ENCODE measurements at regions not wholly inside any gene's neighbourhood (a gene's known extent, or its start where the extent isn't known, plus 50 kb on each side); places are given as distances from the start of the nearest gene placed in this dataset.
"Not testable (repeated sequence)": the region's sequence is repeated elsewhere in the genome, so short reads cannot be mapped to it uniquely, and the experiment has no call there.

- TF ChIP-seq POLR2AphosphoS5 (IDR thresholded peaks at IDR 0.05) (no peak), CTCF (IDR thresholded peaks at IDR 0.05) (no peak), EP300 (IDR thresholded peaks at IDR 0.05) (no peak), POLR2A (IDR thresholded peaks at IDR 0.05) (no peak)
- H3K4me3 ChIP-seq = no peak overlapping the region
- WGBS, 2 donors = 41 to 57% methylated on average over 2 of the region's 2 CpGs
- no peaks in the 10 kb centered on the region for H3K4me1 ChIP-seq
- H3K9me3 ChIP-seq = no peaks in the 10 kb centered on the region
- intact Hi-C loops (cut with DNase I) = no loop called here
- no peak for DNase-seq
- H3K27ac ChIP-seq = no peak overlapping the region
- H3K36me3 ChIP-seq = no peaks in the 10 kb centered on the region
- H3K27me3 ChIP-seq = no peaks in the 10 kb centered on the region
Measured at GRCh38 chr6:120274547-120274946, 925.0 kb upstream of the MAN1A1 start.

GRCh38 chr6:120273411-120273810 is 923.9 kb upstream of the MAN1A1 start:
- H3K27ac ChIP-seq = no peak overlapping the region
- no peaks in the 10 kb centered on the region for H3K9me3 ChIP-seq
- H3K4me1 ChIP-seq = no peaks in the 10 kb centered on the region
- WGBS, 2 donors = 82 to 85% methylated on average over 3 of the region's 3 CpGs
- no peaks in the 10 kb centered on the region for H3K36me3 ChIP-seq
- TF ChIP-seq EP300 (IDR thresholded peaks at IDR 0.05) (no peak), CTCF (IDR thresholded peaks at IDR 0.05) (no peak), POLR2A (IDR thresholded peaks at IDR 0.05) (no peak), POLR2AphosphoS5 (IDR thresholded peaks at IDR 0.05) (no peak)
- intact Hi-C loops (cut with DNase I) = no loop called here
- H3K4me3 ChIP-seq = no peak overlapping the region
- no peaks in the 10 kb centered on the region for H3K27me3 ChIP-seq
- DNase-seq = no peak

GRCh38 chr6:120272038-120272437 is 922.5 kb upstream of the MAN1A1 start:
- Histone ChIP-seq H3K36me3 (no peaks in the 10 kb centered on the region), H3K4me3 (no peak overlapping the region), H3K27ac (no peak overlapping the region), H3K4me1 (no peaks in the 10 kb centered on the region), H3K27me3 (no peaks in the 10 kb centered on the region), H3K9me3 (no peaks in the 10 kb centered on the region)
- intact Hi-C loops (cut with DNase I) = no loop called here
- no peak for TF ChIP-seq POLR2AphosphoS5 (IDR thresholded peaks at IDR 0.05)
- TF ChIP-seq EP300 (IDR thresholded peaks at IDR 0.05) = no peak
- TF ChIP-seq POLR2A (IDR thresholded peaks at IDR 0.05) = no peak
- no peak for TF ChIP-seq CTCF (IDR thresholded peaks at IDR 0.05)
- no peak for DNase-seq

GRCh38 chr6:120268256-120268655 is 918.7 kb upstream of the MAN1A1 start:
- WGBS, 2 donors = 87 to 90% methylated on average over 9 of the region's 9 CpGs
- intact Hi-C loops (cut with DNase I); DNase-seq; H3K36me3 ChIP-seq; H3K9me3 ChIP-seq; H3K4me3 ChIP-seq; H3K4me1 ChIP-seq; H3K27me3 ChIP-seq; H3K27ac ChIP-seq: not testable (repeated sequence)

- no peaks in the 10 kb centered on the region for H3K36me3 ChIP-seq
- WGBS, 2 donors = 77 to 91% methylated on average over 2 of the region's 2 CpGs
- no peak overlapping the region for H3K27ac ChIP-seq
- H3K27me3 ChIP-seq = no peaks in the 10 kb centered on the region
- no peaks in the 10 kb centered on the region for H3K9me3 ChIP-seq
- no peak overlapping the region for H3K4me3 ChIP-seq
- no peak for DNase-seq
- intact Hi-C loops (cut with DNase I) = no loop called here
- TF ChIP-seq POLR2A (IDR thresholded peaks at IDR 0.05) = no peak
- TF ChIP-seq CTCF (IDR thresholded peaks at IDR 0.05) = no peak
- TF ChIP-seq POLR2AphosphoS5 (IDR thresholded peaks at IDR 0.05) = no peak
- TF ChIP-seq EP300 (IDR thresholded peaks at IDR 0.05) = no peak
- no peaks in the 10 kb centered on the region for H3K4me1 ChIP-seq
Measured at GRCh38 chr6:120262354-120262753, 912.8 kb upstream of the MAN1A1 start.

All from sigmoid colon (tissue), 6 donors.